Stomach (tissue), 8 donors: ENCODE measurements at regions not wholly inside any gene's neighbourhood (a gene's known extent, or its start where the extent isn't known, plus 50 kb on each side); places are given as distances from the start of the nearest gene placed in this dataset.
A peak's percentile ranks its signal among the peaks of the same experiment; 100 is the strongest.

ENCODE experiments used
- DNase-seq, 2 donors: peaks; one replicate each; pipeline versions ENCODE4 v3.0.0 to v3.0.0-alpha.2; 2013 to 2019
- H3K27ac ChIP-seq, 5 donors: fragments of 200-600 bp in 4 of 5; sonication (generic) in 4 of 5; one replicate each; pipeline ENCODE4 v1.5.1; 2013 to 2019; ENCODE audit warnings: mild to moderate bottlenecking in 1 of 5, moderate library complexity in 1 of 5
- H3K27me3 ChIP-seq, 3 donors: fragments of 200-600 bp; sonication (generic); one replicate each; pipeline ENCODE4 v1.5.1; 2017 to 2019; ENCODE audit warnings: mixed run types in 1 of 3
- H3K36me3 ChIP-seq, 4 donors: fragments of 200-600 bp; sonication (generic); 1 replicate in 3 of 4; 2 replicates in 1 of 4; pipeline ENCODE4 v1.5.1; 2016 to 2019
- H3K4me1 ChIP-seq, 4 donors: fragments of 200-600 bp; sonication (generic); one replicate each; pipeline ENCODE4 v1.5.1; 2016 to 2019
- H3K4me3 ChIP-seq, 4 donors: fragments of 200-600 bp; sonication (generic) in 3 of 4; one replicate each; pipeline ENCODE4 v1.5.1; 2016 to 2019; ENCODE audit warnings: mild to moderate bottlenecking in 1 of 4
- H3K9me3 ChIP-seq, 4 donors: fragments of 200-600 bp; sonication (generic); one replicate each; pipeline ENCODE4 v1.5.1; 2016 to 2019
- CTCF ChIP-seq, 7 experiments: fragments of 450-650 bp in 4 of 7; fragments of 200-600 bp in 3 of 7; sonication (generic) in 3 of 7; IDR thresholded peaks; one replicate each; pipeline ENCODE4 v1.5.1; 2016 to 2019; ENCODE audit warnings: antibody characterized with exemption in 7 of 7, control low read depth in 2 of 7, mild to moderate bottlenecking in 1 of 7
- EP300 ChIP-seq: sonication (generic); formaldehyde crosslinking; IDR thresholded peaks from one replicate; pipeline ENCODE4 v1.6.1; 2017; ENCODE audit warnings: antibody characterized with exemption
- POLR2A ChIP-seq, 4 donors: fragments of 450-650 bp; IDR thresholded peaks; one replicate each; pipeline ENCODE4 v1.6.1; 2016; ENCODE audit warnings: antibody characterized with exemption in 4 of 4, control low read depth in 2 of 4, mild to moderate bottlenecking in 1 of 4, moderate library complexity in 1 of 4
- POLR2AphosphoS5 ChIP-seq, 3 donors: sonication (generic); formaldehyde crosslinking; IDR thresholded peaks; one replicate each; pipeline ENCODE4 v1.6.1; 2016; ENCODE audit warnings: antibody characterized with exemption in 3 of 3
- WGBS, 5 donors: extraction: QIAGEN DNeasy Blood & Tissue Kit in 3 of 5; methylation state at CpG; one replicate each; pipeline versions ENCODE4 v1.1.5 to v1.1.7; 2013 to 2018; 5-methylcytosine and 5-hydroxymethylcytosine counted together
- intact Hi-C: fragments of 100-400 bp; cut with DNase I; formaldehyde crosslinking; loops from one replicate; pipeline ENCODE4 v1.15.1; 2023; ENCODE audit warnings: low total_unique reads
- donor health status: healthy with polysubstance abuse.
- donor health status: Bipolar disorder and iron deficiency.
- donor health status: healthy.

GRCh38 chr14:34368971-34369647 lies 92.9 kb downstream of the SPTSSA start:
- no peaks in the 10 kb centered on the region for H3K9me3 ChIP-seq
- intact Hi-C loops: loop anchor here (10.0 kb wide), 1 partner anchor 136 kb away; no protein-coding TSS in a partner anchor
- 76 to 85% (median 84%) methylated on average over 3 of the region's 3 CpGs for WGBS, 5 donors

GRCh38 chr14:34368115-34368970 lies 93.7 kb downstream of the SPTSSA start:
- Histone ChIP-seq H3K36me3 (no peaks in the 10 kb centered on the region), H3K27ac (peak overlapping the region in 3 of 5 donors; percentile 30 to 62 (median 56)), H3K4me3 (no peak overlapping the region), H3K9me3 (no peaks in the 10 kb centered on the region), H3K27me3 (no peaks in the 10 kb centered on the region), H3K4me1 (peaks cover 8 to 30% (median 15%) of the 10 kb centered on the region in 4 donors)
- intact Hi-C loops: loop anchor here (10.0 kb wide), 1 partner anchor 136 kb away; no protein-coding TSS in a partner anchor
- TF ChIP-seq POLR2AphosphoS5 (IDR thresholded peaks at IDR 0.05): no peak
- no peak for TF ChIP-seq CTCF (IDR thresholded peaks at IDR 0.05)
- no peak for TF ChIP-seq POLR2A (IDR thresholded peaks at IDR 0.05)
- no peak for TF ChIP-seq EP300
- peak in 1 of 2 donors; percentile 49 for DNase-seq
- WGBS, 5 donors: 44 to 46% (median 45%) methylated on average over 8 of the region's 8 CpGs

More at GRCh38 chr14:34368971-34369647, 92.9 kb downstream of the SPTSSA start:
- no peaks in the 10 kb centered on the region for H3K27me3 ChIP-seq
- TF ChIP-seq POLR2A (IDR thresholded peaks at IDR 0.05) (no peak), POLR2AphosphoS5 (IDR thresholded peaks at IDR 0.05) (no peak), EP300 (no peak), CTCF (IDR thresholded peaks at IDR 0.05) (no peak)
- H3K36me3 ChIP-seq: no peaks in the 10 kb centered on the region
- H3K4me3 ChIP-seq: no peak overlapping the region
- peaks cover 8 to 30% (median 15%) of the 10 kb centered on the region in 4 donors for H3K4me1 ChIP-seq
- no peak for DNase-seq
- peak overlapping the region in 3 of 5 donors; percentile 30 to 62 (median 56) for H3K27ac ChIP-seq

GRCh38 chr14:34365309-34365915 lies 96.6 kb downstream of the SPTSSA start:
- H3K4me1 ChIP-seq: peaks cover 8 to 39% (median 19%) of the 10 kb centered on the region in 4 donors
- TF ChIP-seq CTCF (IDR thresholded peaks at IDR 0.05) (peak in 5 of 7 experiments; percentile 14 to 53 (median 20)), POLR2A (IDR thresholded peaks at IDR 0.05) (no peak), POLR2AphosphoS5 (IDR thresholded peaks at IDR 0.05) (no peak), EP300 (no peak)
- WGBS, 5 donors: 29 to 50% (median 31%) methylated on average over 5 of the region's 5 CpGs

GRCh38 chr14:34364201-34364600 lies 97.8 kb downstream of the SPTSSA start:
- Histone ChIP-seq H3K9me3 (no peaks in the 10 kb centered on the region), H3K27me3 (no peaks in the 10 kb centered on the region), H3K36me3 (no peaks in the 10 kb centered on the region), H3K4me1 (peaks cover 5 to 32% (median 15%) of the 10 kb centered on the region in 4 donors), H3K4me3 (no peak overlapping the region), H3K27ac (no peak overlapping the region)
- TF ChIP-seq CTCF (IDR thresholded peaks at IDR 0.05) (no peak), EP300 (no peak), POLR2A (IDR thresholded peaks at IDR 0.05) (no peak), POLR2AphosphoS5 (IDR thresholded peaks at IDR 0.05) (no peak)
- intact Hi-C loops: loop anchor here (10.0 kb wide), 1 partner anchor 141 kb away; no protein-coding TSS in a partner anchor
- WGBS, 5 donors: 61 to 76% (median 63%) methylated on average over 6 of the region's 6 CpGs
- no peak for DNase-seq

More at GRCh38 chr14:34365309-34365915, 96.6 kb downstream of the SPTSSA start:
- intact Hi-C loops: loop anchor here (10.0 kb wide), 1 partner anchor 139 kb away; no protein-coding TSS in a partner anchor
- no peaks in the 10 kb centered on the region for H3K36me3 ChIP-seq
- DNase-seq: peak in 1 of 2 donors; percentile 47
- no peaks in the 10 kb centered on the region for H3K27me3 ChIP-seq
- no peak overlapping the region for H3K27ac ChIP-seq
- H3K4me3 ChIP-seq: no peak overlapping the region
- no peaks in the 10 kb centered on the region for H3K9me3 ChIP-seq
